ENCODE measurements at regions not wholly inside any gene's neighbourhood (a gene's known extent, or its start where the extent isn't known, plus 50 kb on each side); places are given as distances from the start of the nearest gene placed in this dataset.

DNA sequence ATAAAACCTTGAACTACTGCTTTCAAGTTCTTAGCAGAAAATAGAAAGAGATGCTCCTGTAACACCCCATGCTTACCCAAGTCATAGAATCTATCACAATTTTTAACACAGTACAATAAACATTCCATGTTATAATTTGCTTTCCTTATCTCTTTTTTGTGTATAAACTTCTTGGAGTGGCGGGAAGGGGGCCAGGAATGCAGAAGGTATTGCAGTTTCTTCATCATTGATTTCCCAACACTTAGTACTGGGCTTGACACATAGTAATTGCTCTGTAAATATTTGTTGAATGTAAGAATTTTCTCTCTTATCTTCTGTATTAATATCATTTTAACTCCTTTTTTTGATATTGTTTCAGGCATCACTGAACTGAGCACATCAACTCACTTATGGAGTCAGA, 535.8 kb downstream of the KCTD12 start:
- H3K27me3 Mint-ChIP-seq: no peaks in the 10 kb centered on the region
- DNase-seq: no peak
- H3K36me3 Mint-ChIP-seq: no peaks in the 10 kb centered on the region
- ATAC-seq (ENCODE audit: low read depth in 2 of 2): no peak
- Histone ChIP-seq H3K4me3 (ENCODE audit: low read depth, low read length) (no peak overlapping the region), H3K36me3 (ENCODE audit: control insufficient read depth, insufficient read depth, low read length) (no peaks in the 10 kb centered on the region), H3K9me3 (ENCODE audit: control insufficient read depth in 2 of 2, low read length in 2 of 2) (no peaks in the 10 kb centered on the region), H3K27ac (ENCODE audit: insufficient read depth, low read length, poor library complexity, severe bottlenecking) (no peak overlapping the region), H3K4me1 (ENCODE audit: control insufficient read depth, insufficient read depth, low read length, poor library complexity, severe bottlenecking) (no peaks in the 10 kb centered on the region), H3K27me3 (ENCODE audit: control insufficient read depth, insufficient read depth, low read length) (no peaks in the 10 kb centered on the region)
- peaks cover 0 to 3% (median 0%) of the 10 kb centered on the region in 7 donors for H3K9me3 Mint-ChIP-seq
- no peak overlapping the region for H3K4me3 Mint-ChIP-seq
- no peaks in the 10 kb centered on the region for H3K4me1 Mint-ChIP-seq
- no peak overlapping the region for H3K27ac Mint-ChIP-seq

DNA sequence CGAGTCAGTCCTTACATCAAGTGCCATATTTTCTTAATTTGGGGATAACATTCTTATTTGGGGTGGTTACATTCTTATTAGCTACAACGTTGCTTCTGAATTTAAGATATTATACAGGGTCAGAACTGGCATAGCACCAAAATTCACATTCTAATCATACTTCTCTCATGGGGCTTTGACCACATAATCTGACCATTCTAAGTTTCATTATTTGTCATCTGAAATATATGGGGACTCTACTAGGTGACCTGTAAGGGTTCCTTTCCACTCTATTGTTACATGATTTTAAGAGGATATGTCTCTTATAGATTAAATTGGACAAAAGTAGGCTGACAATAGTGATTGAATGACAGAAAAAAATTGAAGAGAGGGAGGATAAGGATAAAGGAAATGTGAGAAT, 536.5 kb downstream of the KCTD12 start:
- Mint-ChIP-seq H3K27me3 (no peaks in the 10 kb centered on the region), H3K4me1 (no peaks in the 10 kb centered on the region), H3K4me3 (no peak overlapping the region), H3K27ac (no peak overlapping the region), H3K36me3 (no peaks in the 10 kb centered on the region), H3K9me3 (peaks cover 0 to 3% (median 0%) of the 10 kb centered on the region in 7 donors)
- no peaks in the 10 kb centered on the region for H3K27me3 ChIP-seq (ENCODE audit: control insufficient read depth, insufficient read depth, low read length)
- ATAC-seq (ENCODE audit: low read depth in 2 of 2) (no peak), DNase-seq (no peak)
- no peak overlapping the region for H3K27ac ChIP-seq (ENCODE audit: insufficient read depth, low read length, poor library complexity, severe bottlenecking)
- H3K9me3 ChIP-seq (ENCODE audit: control insufficient read depth in 2 of 2, low read length in 2 of 2): no peaks in the 10 kb centered on the region
- H3K36me3 ChIP-seq (ENCODE audit: control insufficient read depth, insufficient read depth, low read length): no peaks in the 10 kb centered on the region
- no peak overlapping the region for H3K4me3 ChIP-seq (ENCODE audit: low read depth, low read length)
- H3K4me1 ChIP-seq (ENCODE audit: control insufficient read depth, insufficient read depth, low read length, poor library complexity, severe bottlenecking): no peaks in the 10 kb centered on the region

DNA sequence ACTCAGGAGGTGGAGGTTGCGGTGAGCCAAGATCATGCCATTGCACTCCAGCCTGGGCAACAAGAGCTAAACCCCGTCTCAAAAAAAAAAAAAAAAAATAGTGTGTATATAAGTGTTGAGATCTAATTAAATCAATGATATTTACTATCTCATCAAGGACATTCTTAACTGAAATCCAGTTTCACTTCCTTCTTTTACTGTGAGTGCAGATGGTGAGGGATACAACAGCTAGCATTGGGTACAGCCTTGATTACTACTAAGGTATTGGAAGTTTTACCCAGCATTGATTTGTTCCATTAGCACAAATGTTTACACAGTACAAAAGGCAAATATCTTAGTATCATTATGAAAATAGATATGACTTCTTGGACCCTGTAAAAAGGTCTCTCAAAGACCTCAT, 546.6 kb downstream of the KCTD12 start:
- Mint-ChIP-seq H3K27ac (no peak overlapping the region), H3K27me3 (no peaks in the 10 kb centered on the region), H3K36me3 (no peaks in the 10 kb centered on the region), H3K4me1 (no peaks in the 10 kb centered on the region), H3K9me3 (peaks cover 0 to 2% (median 0%) of the 10 kb centered on the region in 7 donors), H3K4me3 (no peak overlapping the region)
- DNase-seq (no peak), ATAC-seq (ENCODE audit: low read depth in 2 of 2) (no peak)
- Histone ChIP-seq H3K4me3 (ENCODE audit: low read depth, low read length) (no peak overlapping the region), H3K9me3 (ENCODE audit: control insufficient read depth in 2 of 2, low read length in 2 of 2) (no peaks in the 10 kb centered on the region), H3K36me3 (ENCODE audit: control insufficient read depth, insufficient read depth, low read length) (no peaks in the 10 kb centered on the region), H3K27me3 (ENCODE audit: control insufficient read depth, insufficient read depth, low read length) (no peaks in the 10 kb centered on the region), H3K4me1 (ENCODE audit: control insufficient read depth, insufficient read depth, low read length, poor library complexity, severe bottlenecking) (no peaks in the 10 kb centered on the region), H3K27ac (ENCODE audit: insufficient read depth, low read length, poor library complexity, severe bottlenecking) (no peak overlapping the region)

DNA sequence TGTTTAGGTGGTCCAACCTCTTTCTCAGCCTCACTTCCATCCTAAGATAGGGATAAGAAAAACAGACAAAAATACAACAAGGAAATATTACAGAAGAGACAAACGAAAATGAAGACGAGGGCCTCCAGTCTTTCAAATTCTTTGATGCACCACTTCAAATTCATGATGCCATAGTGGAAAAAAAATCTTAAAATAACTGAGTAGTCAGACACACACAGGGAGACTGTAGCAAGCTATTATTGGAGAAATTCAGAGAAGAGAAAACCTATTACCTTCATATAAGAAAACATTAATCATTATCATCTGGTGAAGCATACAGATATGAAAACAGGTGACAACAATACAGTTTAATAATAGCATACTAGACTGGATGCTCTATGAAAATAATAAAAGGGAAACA, 548.2 kb downstream of the KCTD12 start:
- no peaks in the 10 kb centered on the region for H3K4me1 ChIP-seq (ENCODE audit: control insufficient read depth, insufficient read depth, low read length, poor library complexity, severe bottlenecking)
- H3K27ac ChIP-seq (ENCODE audit: insufficient read depth, low read length, poor library complexity, severe bottlenecking): no peak overlapping the region
- no peak for ATAC-seq (ENCODE audit: low read depth in 2 of 2)
- no peaks in the 10 kb centered on the region for H3K4me1 Mint-ChIP-seq
- peaks cover 0 to 1% (median 0%) of the 10 kb centered on the region in 7 donors for H3K9me3 Mint-ChIP-seq
- no peaks in the 10 kb centered on the region for H3K27me3 Mint-ChIP-seq
- no peak overlapping the region for H3K4me3 Mint-ChIP-seq
- H3K9me3 ChIP-seq (ENCODE audit: control insufficient read depth in 2 of 2, low read length in 2 of 2): no peaks in the 10 kb centered on the region
- H3K27me3 ChIP-seq (ENCODE audit: control insufficient read depth, insufficient read depth, low read length): no peaks in the 10 kb centered on the region
- H3K36me3 ChIP-seq (ENCODE audit: control insufficient read depth, insufficient read depth, low read length): no peaks in the 10 kb centered on the region
- no peak overlapping the region for H3K27ac Mint-ChIP-seq
- no peak for DNase-seq
- no peak overlapping the region for H3K4me3 ChIP-seq (ENCODE audit: low read depth, low read length)
- no peaks in the 10 kb centered on the region for H3K36me3 Mint-ChIP-seq

DNA sequence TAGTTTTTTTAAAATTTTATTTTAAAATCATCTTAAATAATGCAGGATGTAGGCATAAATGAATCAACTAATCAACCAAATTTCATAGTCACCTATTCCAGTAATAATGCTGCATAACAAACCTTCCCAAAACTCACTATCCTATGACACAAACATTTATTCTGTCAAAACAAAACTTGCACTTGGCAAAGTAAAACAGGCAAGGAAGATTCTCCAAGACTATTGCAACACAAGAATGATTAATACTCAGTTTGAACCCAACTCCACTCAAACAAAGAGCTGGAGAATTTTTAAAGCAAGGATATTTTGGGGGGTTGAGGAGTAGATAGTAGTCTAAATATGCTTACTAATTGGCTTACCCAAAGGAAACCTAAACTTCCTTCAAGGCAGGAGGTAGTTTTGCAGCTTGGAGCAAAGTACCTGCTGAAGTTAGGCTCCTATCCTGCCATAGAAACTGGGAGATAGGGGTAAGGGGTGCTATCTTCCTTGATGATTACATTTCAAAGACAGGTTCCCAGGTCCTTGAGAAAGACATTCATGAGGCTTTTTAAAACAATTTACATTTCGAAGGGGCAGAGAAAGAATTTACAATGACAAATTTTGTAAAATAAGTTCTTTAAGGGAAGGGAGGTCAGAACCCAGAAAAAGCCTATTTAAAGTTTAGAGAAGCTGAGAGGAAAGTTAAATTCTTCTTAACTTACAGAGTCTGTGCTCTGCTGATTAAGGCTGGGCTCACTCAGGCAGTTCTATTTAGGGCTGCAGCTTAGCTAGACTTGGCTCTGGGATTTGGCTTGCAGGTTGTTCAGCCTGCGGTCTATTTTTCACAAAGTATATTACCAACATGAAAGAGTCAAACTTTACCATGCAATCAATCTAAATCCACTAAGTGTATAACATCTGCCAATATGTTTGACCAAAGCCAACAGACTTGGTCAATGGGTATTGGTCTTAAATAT, 549.0 kb downstream of the KCTD12 start:
- Mint-ChIP-seq H3K36me3 (no peaks in the 10 kb centered on the region), H3K27me3 (no peaks in the 10 kb centered on the region), H3K27ac (no peak overlapping the region), H3K4me3 (no peak overlapping the region), H3K9me3 (peaks cover 0 to 2% (median 0%) of the 10 kb centered on the region in 7 donors), H3K4me1 (no peaks in the 10 kb centered on the region)
- no peaks in the 10 kb centered on the region for H3K27me3 ChIP-seq (ENCODE audit: control insufficient read depth, insufficient read depth, low read length)
- ATAC-seq (ENCODE audit: low read depth in 2 of 2) (no peak), DNase-seq (no peak)
- H3K4me1 ChIP-seq (ENCODE audit: control insufficient read depth, insufficient read depth, low read length, poor library complexity, severe bottlenecking): no peaks in the 10 kb centered on the region
- no peaks in the 10 kb centered on the region for H3K36me3 ChIP-seq (ENCODE audit: control insufficient read depth, insufficient read depth, low read length)
- H3K9me3 ChIP-seq (ENCODE audit: control insufficient read depth in 2 of 2, low read length in 2 of 2): no peaks in the 10 kb centered on the region
- H3K27ac ChIP-seq (ENCODE audit: insufficient read depth, low read length, poor library complexity, severe bottlenecking): no peak overlapping the region
- H3K4me3 ChIP-seq (ENCODE audit: low read depth, low read length): no peak overlapping the region

DNA sequence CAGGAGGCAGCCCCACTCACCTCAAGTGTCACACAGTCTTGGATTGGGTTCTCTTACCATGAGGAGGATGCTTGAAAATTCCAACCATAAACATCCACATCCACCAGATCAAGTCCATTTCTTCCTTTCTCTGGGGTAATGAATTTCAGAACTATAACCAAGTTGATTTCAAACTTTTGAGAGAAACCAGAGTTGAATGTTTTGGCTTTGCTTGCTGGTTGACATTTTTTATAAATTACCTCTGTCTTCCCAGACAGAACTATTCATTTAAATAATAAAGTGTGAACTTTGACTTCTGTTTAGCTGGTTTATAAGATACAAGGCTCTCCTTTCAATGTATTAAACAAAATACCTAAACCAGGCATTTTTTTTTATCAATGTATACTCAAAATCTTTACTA, 550.7 kb downstream of the KCTD12 start:
- Mint-ChIP-seq H3K36me3 (no peaks in the 10 kb centered on the region), H3K27me3 (no peaks in the 10 kb centered on the region), H3K9me3 (peaks cover 0 to 2% (median 0%) of the 10 kb centered on the region in 7 donors), H3K4me1 (no peaks in the 10 kb centered on the region), H3K27ac (no peak overlapping the region), H3K4me3 (no peak overlapping the region)
- ATAC-seq (ENCODE audit: low read depth in 2 of 2) (no peak), DNase-seq (no peak)
- H3K4me3 ChIP-seq (ENCODE audit: low read depth, low read length): no peak overlapping the region
- H3K9me3 ChIP-seq (ENCODE audit: control insufficient read depth in 2 of 2, low read length in 2 of 2): no peaks in the 10 kb centered on the region
- no peaks in the 10 kb centered on the region for H3K36me3 ChIP-seq (ENCODE audit: control insufficient read depth, insufficient read depth, low read length)
- H3K4me1 ChIP-seq (ENCODE audit: control insufficient read depth, insufficient read depth, low read length, poor library complexity, severe bottlenecking): no peaks in the 10 kb centered on the region
- no peaks in the 10 kb centered on the region for H3K27me3 ChIP-seq (ENCODE audit: control insufficient read depth, insufficient read depth, low read length)
- no peak overlapping the region for H3K27ac ChIP-seq (ENCODE audit: insufficient read depth, low read length, poor library complexity, severe bottlenecking)

DNA sequence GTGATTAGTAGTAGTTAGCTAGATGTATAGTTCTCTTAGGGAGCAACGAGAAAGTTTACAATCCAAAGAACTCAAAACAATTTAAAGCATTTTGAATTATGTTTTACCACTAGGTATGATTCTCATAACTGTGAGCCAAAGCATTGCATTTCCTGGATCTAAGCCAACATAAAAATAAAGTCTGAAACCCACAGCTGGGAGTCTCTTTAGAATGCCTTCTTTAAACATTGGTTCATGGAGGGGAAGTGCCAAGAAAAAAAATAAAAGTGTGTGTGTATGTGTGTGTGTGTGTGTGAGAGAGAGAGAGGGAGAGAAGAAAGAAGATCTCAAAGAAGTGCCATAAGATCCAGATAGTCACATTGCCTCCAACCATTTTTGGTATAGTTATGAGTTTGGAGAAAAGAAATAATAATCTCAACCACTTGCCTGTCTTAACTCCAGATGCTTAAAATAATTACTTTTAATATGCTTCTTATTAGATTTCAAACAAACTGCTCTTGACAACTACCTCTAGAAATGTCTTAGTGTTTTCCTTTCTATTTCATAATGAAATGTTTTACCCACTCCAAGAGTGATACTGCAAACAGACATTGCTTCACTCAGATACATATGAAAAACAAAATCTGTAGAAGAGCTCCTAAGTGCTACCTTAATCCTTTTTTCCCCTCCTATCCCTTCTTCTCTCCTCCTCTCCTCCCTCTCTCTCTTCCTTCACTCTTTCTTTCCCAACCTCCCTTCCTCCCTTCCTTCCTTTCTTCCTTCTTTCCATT, 554.1 kb downstream of the KCTD12 start:
- Histone ChIP-seq H3K36me3 (ENCODE audit: control insufficient read depth, insufficient read depth, low read length) (no peaks in the 10 kb centered on the region), H3K9me3 (ENCODE audit: control insufficient read depth in 2 of 2, low read length in 2 of 2) (no peaks in the 10 kb centered on the region), H3K4me1 (ENCODE audit: control insufficient read depth, insufficient read depth, low read length, poor library complexity, severe bottlenecking) (no peaks in the 10 kb centered on the region), H3K27ac (ENCODE audit: insufficient read depth, low read length, poor library complexity, severe bottlenecking) (no peak overlapping the region), H3K27me3 (ENCODE audit: control insufficient read depth, insufficient read depth, low read length) (no peaks in the 10 kb centered on the region), H3K4me3 (ENCODE audit: low read depth, low read length) (no peak overlapping the region)
- ATAC-seq (ENCODE audit: low read depth in 2 of 2): no peak
- Mint-ChIP-seq H3K4me1 (no peaks in the 10 kb centered on the region), H3K36me3 (no peaks in the 10 kb centered on the region), H3K9me3 (peaks cover 0 to 4% (median 0%) of the 10 kb centered on the region in 7 donors), H3K4me3 (no peak overlapping the region), H3K27me3 (no peaks in the 10 kb centered on the region), H3K27ac (no peak overlapping the region)
- DNase-seq: no peak
